ENCODE measurements at regions not wholly inside any gene's neighbourhood (a gene's known extent, or its start where the extent isn't known, plus 50 kb on each side); places are given as distances from the start of the nearest gene placed in this dataset.
A peak's percentile ranks its signal among the peaks of the same experiment; 100 is the strongest.

DNA sequence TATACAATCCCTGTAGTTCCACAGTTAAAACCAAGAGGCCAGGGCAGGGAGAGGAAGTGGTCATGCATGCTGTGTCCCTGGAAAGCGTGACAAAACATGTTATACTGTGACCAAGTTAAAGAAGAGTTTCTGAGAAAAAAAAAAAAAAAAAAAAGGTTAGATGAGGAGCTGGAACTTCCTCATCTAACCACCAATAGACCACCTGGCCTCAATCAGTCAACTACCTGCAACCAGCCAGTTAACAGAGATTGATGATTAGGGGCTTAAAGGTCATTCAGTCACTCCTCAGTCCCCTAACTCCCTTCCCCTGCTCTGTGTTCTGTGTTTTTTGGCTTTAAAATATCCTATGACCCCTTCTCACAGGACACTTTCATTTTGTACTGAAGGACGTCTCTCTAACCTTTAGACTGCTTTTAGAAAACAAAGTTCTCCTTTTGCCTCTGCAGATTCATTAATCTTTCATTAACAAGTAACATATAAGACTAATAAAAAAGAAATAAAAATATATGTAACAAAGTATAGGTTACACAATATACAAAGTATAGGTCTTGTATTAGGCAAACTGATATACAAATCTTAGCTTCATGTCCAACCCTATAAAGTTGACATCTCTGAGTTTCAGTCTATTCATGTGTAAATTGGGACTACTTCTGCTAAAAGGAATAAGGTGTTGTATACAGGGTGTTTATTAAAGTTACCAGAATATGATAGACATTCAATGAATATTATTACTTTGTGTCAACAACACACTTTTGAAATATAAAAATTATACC is 179.1 kb upstream of the NDST4 start:
- no peak overlapping the region for H3K4me3 ChIP-seq (ENCODE audit: low read depth, low read length)

DNA sequence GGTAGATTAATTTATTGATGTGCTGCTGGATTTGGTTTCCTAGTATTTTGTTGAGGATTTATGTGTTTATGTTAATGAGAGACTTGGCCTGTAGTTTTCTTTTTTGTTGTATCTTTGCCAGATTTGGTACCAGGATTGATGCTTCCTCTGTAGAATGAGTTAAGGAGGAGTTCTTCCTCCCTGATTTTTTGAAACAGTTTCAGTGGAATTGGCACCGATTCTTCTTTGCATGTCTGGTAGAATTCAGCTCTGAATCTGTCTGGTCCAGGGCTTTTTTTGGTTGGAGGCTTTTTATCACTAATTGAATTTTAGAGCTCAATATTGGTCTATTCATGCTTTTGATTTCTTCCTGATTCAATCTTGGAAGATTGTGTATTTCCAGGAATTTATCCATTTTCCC is 174.0 kb upstream of the NDST4 start:
- H3K4me3 ChIP-seq (ENCODE audit: low read depth, low read length): no peak overlapping the region
- TF ChIP-seq, protein P1, sequence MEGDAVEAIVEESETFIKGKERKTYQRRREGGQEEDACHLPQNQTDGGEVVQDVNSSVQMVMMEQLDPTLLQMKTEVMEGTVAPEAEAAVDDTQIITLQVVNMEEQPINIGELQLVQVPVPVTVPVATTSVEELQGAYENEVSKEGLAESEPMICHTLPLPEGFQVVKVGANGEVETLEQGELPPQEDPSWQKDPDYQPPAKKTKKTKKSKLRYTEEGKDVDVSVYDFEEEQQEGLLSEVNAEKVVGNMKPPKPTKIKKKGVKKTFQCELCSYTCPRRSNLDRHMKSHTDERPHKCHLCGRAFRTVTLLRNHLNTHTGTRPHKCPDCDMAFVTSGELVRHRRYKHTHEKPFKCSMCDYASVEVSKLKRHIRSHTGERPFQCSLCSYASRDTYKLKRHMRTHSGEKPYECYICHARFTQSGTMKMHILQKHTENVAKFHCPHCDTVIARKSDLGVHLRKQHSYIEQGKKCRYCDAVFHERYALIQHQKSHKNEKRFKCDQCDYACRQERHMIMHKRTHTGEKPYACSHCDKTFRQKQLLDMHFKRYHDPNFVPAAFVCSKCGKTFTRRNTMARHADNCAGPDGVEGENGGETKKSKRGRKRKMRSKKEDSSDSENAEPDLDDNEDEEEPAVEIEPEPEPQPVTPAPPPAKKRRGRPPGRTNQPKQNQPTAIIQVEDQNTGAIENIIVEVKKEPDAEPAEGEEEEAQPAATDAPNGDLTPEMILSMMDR (conservative IDR thresholded peaks at IDR 0.05; ENCODE audit: low read depth, low read length): no peak
- DNase-seq (ENCODE audit: low read depth): no peak

More for the DNA sequence above, 179.1 kb upstream of the NDST4 start:
- DNase-seq (ENCODE audit: low read depth): no peak
- TF ChIP-seq, protein P1 (conservative IDR thresholded peaks at IDR 0.05; ENCODE audit: low read depth, low read length): no peak

DNA sequence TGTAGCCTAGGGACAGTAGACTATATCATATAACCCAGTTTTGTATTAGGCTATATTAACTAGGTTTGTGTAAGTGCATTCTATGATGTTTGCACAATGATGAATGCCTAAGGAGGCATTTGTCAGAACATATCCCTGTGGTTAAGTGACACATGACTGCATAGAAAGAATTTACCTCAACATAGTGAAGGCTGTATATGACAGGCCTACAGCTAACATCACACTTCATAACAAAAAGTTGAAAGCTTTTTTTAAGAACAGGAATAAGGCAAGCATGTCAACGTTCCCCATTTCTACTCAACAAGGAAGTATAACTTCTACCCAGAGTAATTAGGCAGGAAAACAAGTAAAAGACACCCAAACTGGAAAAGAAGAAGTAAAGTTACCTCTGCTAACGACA is 165.9 kb upstream of the NDST4 start:
- H3K4me3 ChIP-seq (ENCODE audit: low read depth, low read length): no peak overlapping the region
- TF ChIP-seq, protein P1 (conservative IDR thresholded peaks at IDR 0.05; ENCODE audit: low read depth, low read length): no peak
- peak; percentile 6 for DNase-seq (ENCODE audit: low read depth)

DNA sequence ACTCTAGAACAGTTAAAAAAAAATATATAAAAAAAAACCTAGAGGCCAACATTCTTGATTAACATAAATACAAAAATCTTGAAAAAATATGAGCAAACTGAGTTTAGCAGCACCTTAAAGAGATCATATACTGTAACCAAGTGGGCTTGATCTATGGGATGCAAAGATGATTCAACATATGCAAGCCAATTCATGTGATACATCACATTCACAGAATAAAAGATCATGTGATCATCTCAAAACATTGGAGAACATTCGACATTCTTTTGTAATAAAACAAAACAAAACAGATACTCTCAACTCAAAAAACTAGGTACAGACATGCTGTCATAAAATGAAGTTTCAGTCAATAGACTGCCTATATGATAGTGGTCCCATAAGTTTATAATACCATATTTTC is 165.4 kb upstream of the NDST4 start:
- TF ChIP-seq, protein P1 (conservative IDR thresholded peaks at IDR 0.05; ENCODE audit: low read depth, low read length): no peak
- no peak overlapping the region for H3K4me3 ChIP-seq (ENCODE audit: low read depth, low read length)
- DNase-seq (ENCODE audit: low read depth): no peak

DNA sequence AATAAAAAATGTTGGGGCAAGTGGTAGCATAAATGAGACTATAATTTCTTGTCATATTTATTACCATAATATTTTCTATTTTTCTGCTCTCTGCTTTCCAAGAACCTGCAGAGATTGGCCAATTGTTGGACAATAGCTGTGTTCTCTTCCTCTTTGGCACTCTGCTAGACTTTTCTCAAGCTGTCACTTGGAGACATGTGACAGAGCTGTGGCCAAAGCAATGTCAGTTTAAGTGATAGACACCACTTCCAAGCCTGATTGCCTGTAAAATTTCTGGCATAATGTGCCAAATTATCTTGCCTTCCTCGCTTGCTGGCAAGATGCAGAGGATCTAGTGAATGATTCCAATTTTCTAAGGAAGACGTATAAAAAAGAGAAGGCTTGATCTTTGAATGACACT is 162.2 kb upstream of the NDST4 start:
- TF ChIP-seq, protein P1 (conservative IDR thresholded peaks at IDR 0.05; ENCODE audit: low read depth, low read length): no peak
- DNase-seq (ENCODE audit: low read depth): no peak
- no peak overlapping the region for H3K4me3 ChIP-seq (ENCODE audit: low read depth, low read length)

DNA sequence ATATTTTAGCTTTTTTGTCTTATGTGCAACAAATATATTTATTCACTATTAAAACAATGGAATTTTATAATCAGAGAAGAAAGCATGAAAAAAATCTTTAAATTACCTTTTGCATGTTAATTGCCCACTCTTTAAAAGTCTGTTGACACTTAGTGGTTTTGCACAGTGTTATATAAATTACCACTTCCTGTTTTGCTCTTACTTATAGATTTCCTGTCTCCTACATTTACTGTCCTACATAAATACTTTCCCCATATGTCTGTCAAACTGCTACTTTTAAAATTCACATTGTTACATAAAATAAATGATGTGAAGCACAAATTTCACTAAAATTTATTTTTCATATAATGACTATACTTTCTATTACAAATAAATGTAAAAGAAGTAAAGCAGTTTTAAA is 161.1 kb upstream of the NDST4 start:
- no peak for DNase-seq (ENCODE audit: low read depth)
- TF ChIP-seq, protein P1 (conservative IDR thresholded peaks at IDR 0.05; ENCODE audit: low read depth, low read length): no peak
- no peak overlapping the region for H3K4me3 ChIP-seq (ENCODE audit: low read depth, low read length)

DNA sequence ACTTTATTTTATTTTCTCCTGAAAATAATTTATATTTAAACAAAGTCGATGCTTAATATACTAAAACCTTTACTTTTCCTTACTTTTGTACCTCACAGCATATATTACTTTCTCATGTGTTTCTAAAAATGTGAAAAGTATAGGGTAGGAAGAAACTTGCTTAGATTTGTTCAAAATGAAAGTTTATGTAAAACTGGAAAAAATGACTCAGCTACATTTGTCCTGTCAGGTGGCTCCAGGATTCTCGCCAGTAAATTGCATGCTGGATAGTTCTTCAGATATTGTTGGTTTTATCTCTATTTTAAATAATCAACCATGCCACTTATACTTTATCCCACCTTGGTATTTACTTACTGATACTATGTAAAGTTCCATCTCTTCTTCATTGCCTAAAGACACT is 159.2 kb upstream of the NDST4 start:
- DNase-seq (ENCODE audit: low read depth): no peak

More for the DNA sequence above, 159.2 kb upstream of the NDST4 start:
- TF ChIP-seq, protein P1 (conservative IDR thresholded peaks at IDR 0.05; ENCODE audit: low read depth, low read length): no peak
- H3K4me3 ChIP-seq (ENCODE audit: low read depth, low read length): no peak overlapping the region

Data from epithelial cell of proximal tubule (primary cell).